NOMO-1 (cell line): ENCODE measurements at regions not wholly inside any gene's neighbourhood (a gene's known extent, or its start where the extent isn't known, plus 50 kb on each side); places are given as distances from the start of the nearest gene placed in this dataset.
A peak's percentile ranks its signal among the peaks of the same experiment; 100 is the strongest.
"Not testable (repeated sequence)": the region's sequence is repeated elsewhere in the genome, so short reads cannot be mapped to it uniquely, and the experiment has no call there.

ENCODE experiments used
- DNase-seq, 2 experiments: peaks; one replicate each; lab custom pipeline; 2025; ENCODE audit not compliant: unreplicated experiment in 2 of 2; lab: John Stamatoyannopoulos, UW

GRCh38 chr15:29648415-29648814 is 173.9 kb downstream of the TJP1 start:
- DNase-seq: not testable (repeated sequence)

- DNase-seq: no peak
Measured at GRCh38 chr15:29645841-29646240, 176.4 kb downstream of the TJP1 start.

- DNase-seq: not testable (repeated sequence)
Measured at GRCh38 chr15:29644361-29644760, 177.9 kb downstream of the TJP1 start.

- DNase-seq: no peak
Measured at GRCh38 chr15:29638781-29639180, 183.5 kb downstream of the TJP1 start.

- no peak for DNase-seq
Measured at GRCh38 chr15:29638011-29638410, 184.3 kb downstream of the TJP1 start.

- DNase-seq: no peak
Measured at GRCh38 chr15:29637555-29637954, 184.7 kb downstream of the TJP1 start.

- no peak for DNase-seq
Measured at GRCh38 chr15:29636921-29637320, 185.3 kb downstream of the TJP1 start.

GRCh38 chr15:29636140-29636539 is 186.1 kb downstream of the TJP1 start:
- DNase-seq: no peak

- no peak for DNase-seq
Measured at GRCh38 chr15:29635513-29636098, 186.7 kb downstream of the TJP1 start.

GRCh38 chr15:29633971-29634370 is 188.3 kb downstream of the TJP1 start:
- no peak for DNase-seq

- no peak for DNase-seq
Measured at GRCh38 chr15:29632671-29633406, 189.4 kb downstream of the TJP1 start.

- peak in 1 of 2 experiments; percentile 4 for DNase-seq
Measured at GRCh38 chr15:29631076-29632070, 190.9 kb downstream of the TJP1 start.

- DNase-seq: no peak
Measured at GRCh38 chr15:29624271-29624670, 198.0 kb downstream of the TJP1 start.

- DNase-seq: no peak
Measured at GRCh38 chr15:29623116-29623639, 199.1 kb downstream of the TJP1 start.

- DNase-seq: no peak
Measured at GRCh38 chr15:29622637-29623036, 199.6 kb downstream of the TJP1 start.

- DNase-seq: no peak
Measured at GRCh38 chr15:29621616-29622015, 200.7 kb downstream of the TJP1 start.

- DNase-seq: no peak
Measured at GRCh38 chr15:29618586-29618985, 203.7 kb downstream of the TJP1 start.

- DNase-seq: no peak
Measured at GRCh38 chr15:29616512-29616911, 205.8 kb downstream of the TJP1 start.

- DNase-seq: no peak
Measured at GRCh38 chr15:29615791-29616190, 206.5 kb downstream of the TJP1 start.

- DNase-seq: no peak
Measured at GRCh38 chr15:29613951-29614382, 208.3 kb downstream of the TJP1 start.

- no peak for DNase-seq
Measured at GRCh38 chr15:29612701-29613100, 209.6 kb downstream of the TJP1 start.
